Large intestine (tissue), 3 donors: ENCODE measurements at regions not wholly inside any gene's neighbourhood (a gene's known extent, or its start where the extent isn't known, plus 50 kb on each side); places are given as distances from the start of the nearest gene placed in this dataset.

Experiments
- DNase-seq, 2 donors: peaks; one replicate each; pipeline versions ENCODE4 v3.0.0 to v3.0.0-alpha.2; 2013
- H3K27ac ChIP-seq: one replicate; pipeline ENCODE4 v1.5.1; 2013; ENCODE audit warnings: low read length
- H3K27me3 ChIP-seq: 2 replicates; pipeline ENCODE4 v1.6.1; 2013; ENCODE audit warnings: low read length; ENCODE audit not compliant: control insufficient read depth, insufficient read depth
- H3K36me3 ChIP-seq: 2 replicates; pipeline ENCODE4 v1.6.1; 2013; ENCODE audit warnings: low read length; ENCODE audit not compliant: control insufficient read depth, insufficient read depth
- H3K4me1 ChIP-seq: one replicate; pipeline ENCODE4 v1.6.1; 2013; ENCODE audit warnings: low read length; ENCODE audit not compliant: control insufficient read depth, insufficient read depth
- H3K4me3 ChIP-seq: one replicate; pipeline ENCODE4 v1.5.1; 2013; ENCODE audit warnings: low read length
- H3K9me3 ChIP-seq: one replicate; pipeline ENCODE4 v1.6.1; 2013; ENCODE audit warnings: mild to moderate bottlenecking, low read depth, low read length, moderate library complexity; ENCODE audit not compliant: control insufficient read depth
- WGBS: methylation state at CpG from one replicate; pipeline ENCODE4 v1.1.5; 2013; ENCODE audit warnings: low lambda C conversion rate; ENCODE audit not compliant: insufficient coverage; 5-methylcytosine and 5-hydroxymethylcytosine counted together

DNA sequence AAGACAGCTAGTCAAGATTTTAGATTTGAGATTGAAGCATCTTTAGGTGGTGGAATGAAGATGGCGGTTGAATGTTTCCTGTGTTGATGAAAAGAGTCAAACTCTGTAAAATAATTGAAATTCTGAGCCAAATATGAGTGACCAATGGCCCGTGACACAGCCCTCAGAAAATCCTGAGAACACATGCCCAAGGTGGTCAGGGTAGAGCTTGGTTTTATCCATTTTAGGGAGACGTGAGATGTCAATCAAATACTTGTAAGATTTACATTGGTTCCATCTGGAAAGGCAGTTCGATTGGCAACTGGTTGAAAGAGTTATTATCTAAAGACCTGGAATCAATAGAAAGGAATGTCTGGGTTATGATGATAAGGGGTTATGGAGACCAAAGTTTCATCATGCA lies 198.0 kb upstream of the AGAP1 start:
- 80% methylated on average over 2 of the region's 4 CpGs for WGBS

DNA sequence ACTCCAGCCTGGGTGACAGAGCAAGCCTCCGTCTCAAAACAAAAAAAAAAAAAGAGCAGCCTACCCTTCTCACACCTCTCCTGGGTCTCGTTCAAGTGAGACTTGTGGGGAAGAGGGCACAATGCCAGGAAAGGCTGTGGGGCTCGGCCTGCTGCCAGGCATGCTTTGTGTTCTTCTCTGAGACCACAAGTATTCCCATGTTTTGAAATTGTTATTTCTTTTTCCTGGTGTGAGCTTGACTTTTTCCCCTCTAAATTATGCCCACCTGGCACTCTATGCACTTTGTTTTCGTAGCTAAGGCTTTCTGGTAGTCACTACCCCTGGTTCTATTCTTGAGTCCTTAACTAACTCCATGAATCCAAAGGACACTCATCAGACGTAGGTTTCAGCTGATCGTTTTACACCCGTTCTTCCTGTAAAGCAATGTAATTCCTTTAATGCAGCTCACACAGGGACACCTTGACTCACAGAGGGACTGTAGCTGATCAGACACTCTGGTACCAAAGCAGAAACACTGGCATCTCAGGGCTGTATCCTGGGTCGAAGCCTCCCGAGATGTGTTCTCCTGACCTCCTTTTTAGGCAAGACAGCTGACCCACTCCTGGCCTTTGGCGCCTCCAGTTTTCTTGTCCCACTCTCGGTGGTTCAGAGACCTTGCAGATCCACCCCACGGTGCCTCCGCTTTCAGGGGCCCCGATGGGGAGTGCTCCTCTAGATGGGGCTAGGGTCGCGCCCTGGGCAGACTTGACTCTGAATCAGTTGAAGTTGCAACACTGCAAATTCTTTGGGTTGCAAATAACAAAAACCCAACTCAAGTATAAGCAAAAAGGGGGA lies 193.3 kb upstream of the AGAP1 start:
- no peaks in the 10 kb centered on the region for H3K36me3 ChIP-seq
- no peaks in the 10 kb centered on the region for H3K4me1 ChIP-seq
- no peak overlapping the region for H3K27ac ChIP-seq
- no peak overlapping the region for H3K4me3 ChIP-seq
- H3K9me3 ChIP-seq = no peaks in the 10 kb centered on the region
- peaks cover 4% of the 10 kb centered on the region for H3K27me3 ChIP-seq
- DNase-seq = no peak
- WGBS = no CpG with 5 or more reads among the region's 16 CpGs

More for the DNA sequence above, 198.0 kb upstream of the AGAP1 start:
- no peak for DNase-seq
- no peaks in the 10 kb centered on the region for H3K9me3 ChIP-seq
- no peak overlapping the region for H3K4me3 ChIP-seq
- no peaks in the 10 kb centered on the region for H3K36me3 ChIP-seq
- H3K4me1 ChIP-seq = no peaks in the 10 kb centered on the region
- H3K27me3 ChIP-seq = no peaks in the 10 kb centered on the region
- H3K27ac ChIP-seq = no peak overlapping the region

DNA sequence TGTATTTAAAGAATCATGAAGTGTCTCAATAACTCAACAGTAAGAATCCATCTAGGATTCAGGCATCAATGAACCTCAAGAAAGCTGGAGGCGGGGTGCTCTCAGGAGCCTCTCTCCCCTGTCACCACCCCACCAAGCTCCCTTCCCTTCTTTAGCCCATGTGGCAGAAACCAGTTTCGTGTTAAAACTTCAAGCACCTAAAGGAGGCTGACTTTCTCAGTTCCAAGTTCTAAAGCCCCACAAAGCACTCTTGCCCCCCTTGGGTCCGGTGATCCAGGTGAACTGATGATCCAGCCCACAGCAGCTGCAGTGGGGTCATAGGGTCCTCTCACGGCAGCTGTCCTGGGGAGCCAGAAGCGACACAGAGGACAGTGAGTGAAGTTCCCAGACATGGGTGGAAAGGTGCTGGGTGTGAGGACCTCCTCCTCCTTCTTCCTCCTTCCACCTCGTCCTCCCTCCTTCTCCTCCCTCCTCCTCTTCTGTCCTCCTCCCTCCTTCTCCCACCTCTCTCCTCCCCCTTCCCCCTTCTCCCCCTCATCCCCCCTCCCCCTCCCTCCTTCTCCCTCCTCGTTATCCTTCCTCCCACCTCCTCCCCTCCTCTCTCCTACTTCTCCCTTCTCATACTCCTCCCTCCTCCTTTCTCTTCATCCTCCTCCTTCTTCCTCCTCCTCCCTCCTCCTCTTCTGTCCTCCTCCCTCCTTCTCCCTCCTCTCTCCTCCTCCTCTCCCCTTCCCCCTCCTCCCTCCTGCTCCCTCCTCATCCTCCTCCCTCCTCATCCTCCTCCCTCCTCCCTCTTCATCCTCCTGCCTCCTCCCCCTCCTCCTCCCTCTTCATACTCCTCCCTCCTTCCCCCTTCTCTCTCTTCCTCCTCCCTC lies 192.4 kb upstream of the AGAP1 start:
- Histone ChIP-seq H3K4me1 (no peaks in the 10 kb centered on the region), H3K36me3 (no peaks in the 10 kb centered on the region), H3K27me3 (peaks cover 4% of the 10 kb centered on the region), H3K27ac (no peak overlapping the region), H3K9me3 (no peaks in the 10 kb centered on the region), H3K4me3 (no peak overlapping the region)
- no CpG with 5 or more reads among the region's 7 CpGs for WGBS
- DNase-seq = no peak

DNA sequence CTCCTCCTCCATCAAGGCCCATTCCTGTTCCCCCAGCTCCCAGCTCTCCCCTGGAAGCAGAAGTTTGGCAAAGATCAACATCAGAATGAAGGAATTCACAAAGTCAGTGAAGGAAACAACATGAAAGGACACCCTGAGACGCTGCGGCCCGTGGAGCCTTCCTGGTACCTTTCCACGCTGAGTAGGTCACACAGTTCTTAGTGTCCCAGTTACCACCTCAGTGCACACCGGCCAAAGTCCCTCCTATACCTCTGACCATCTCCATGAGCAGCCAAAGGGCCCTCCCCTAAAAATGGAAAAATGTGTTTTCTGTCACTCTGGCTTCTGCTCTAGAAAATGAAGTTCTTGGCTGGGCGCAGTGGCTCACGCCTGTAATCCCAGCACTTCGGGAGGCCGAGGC lies 191.6 kb upstream of the AGAP1 start:
- H3K27me3 ChIP-seq = peaks cover 4% of the 10 kb centered on the region
- whole genome bisulfite sequencing = no CpG with 5 or more reads among the region's 9 CpGs
- H3K4me3 ChIP-seq = no peak overlapping the region
- DNase-seq = no peak
- no peak overlapping the region for H3K27ac ChIP-seq
- H3K9me3 ChIP-seq = no peaks in the 10 kb centered on the region
- no peaks in the 10 kb centered on the region for H3K4me1 ChIP-seq
- no peaks in the 10 kb centered on the region for H3K36me3 ChIP-seq

DNA sequence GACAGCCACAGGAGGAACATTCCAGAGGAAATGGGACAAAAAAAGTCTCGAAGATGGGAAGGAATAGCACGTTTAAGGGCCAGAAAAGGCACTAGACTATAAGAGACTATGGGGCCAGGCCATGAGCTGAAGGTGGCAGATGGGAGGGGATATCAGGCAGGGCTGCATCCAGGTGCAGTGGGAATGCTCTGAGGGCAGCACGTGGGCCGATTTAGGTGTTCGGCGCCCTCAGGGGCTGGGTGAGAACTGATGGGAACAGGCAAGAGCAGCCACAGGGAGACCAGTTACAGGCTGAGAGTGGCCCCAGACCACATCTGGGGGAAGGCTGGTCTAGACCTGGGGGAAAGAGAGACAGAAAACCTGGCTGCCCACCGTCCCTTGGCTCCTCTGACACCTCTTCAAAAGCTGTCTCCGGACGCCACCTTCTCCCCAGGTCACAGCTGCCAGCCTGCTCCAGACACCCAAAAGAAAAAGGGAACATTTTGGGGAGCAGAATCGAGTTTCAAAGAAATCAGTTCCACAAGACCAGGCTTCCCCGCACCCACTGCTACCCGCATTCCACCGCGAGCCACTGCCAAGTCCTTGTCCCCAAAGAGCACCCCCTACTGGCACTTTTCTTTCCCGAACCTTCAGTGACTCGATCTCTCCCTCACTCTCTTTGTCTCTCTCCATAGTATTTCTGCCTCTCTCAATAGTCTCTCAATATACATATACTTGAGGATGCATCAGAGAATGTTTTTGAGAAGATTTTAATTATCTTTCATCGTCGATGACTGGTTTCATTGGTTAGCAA lies 190.1 kb upstream of the AGAP1 start:
- no peak overlapping the region for H3K27ac ChIP-seq
- no peak overlapping the region for H3K4me3 ChIP-seq
- H3K4me1 ChIP-seq = no peaks in the 10 kb centered on the region
- peaks cover 4% of the 10 kb centered on the region for H3K27me3 ChIP-seq
- H3K9me3 ChIP-seq = no peaks in the 10 kb centered on the region
- no peaks in the 10 kb centered on the region for H3K36me3 ChIP-seq
- DNase-seq = no peak
- 100% methylated on average over 2 of the region's 18 CpGs for WGBS

DNA sequence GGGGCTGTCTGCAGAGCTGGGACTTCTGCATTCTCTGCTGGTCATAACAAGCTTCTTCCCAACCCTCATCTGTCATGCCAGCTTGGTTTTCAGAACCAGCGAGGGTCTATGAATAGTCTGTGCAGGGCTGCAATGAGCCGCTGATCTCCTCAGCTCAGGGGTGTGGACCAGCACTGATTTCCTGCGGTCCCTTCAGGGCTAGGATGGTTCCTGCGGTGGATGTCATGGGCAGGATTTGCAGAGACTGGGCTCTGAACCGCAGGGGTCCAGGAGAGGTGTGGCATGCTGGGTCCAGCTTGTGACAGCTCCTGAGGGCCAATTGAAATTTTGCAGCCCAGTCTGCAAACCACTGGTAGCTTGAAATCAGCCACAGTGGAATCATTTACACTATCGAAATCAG lies 188.2 kb upstream of the AGAP1 start:
- Histone ChIP-seq H3K4me3 (no peak overlapping the region), H3K27ac (no peak overlapping the region), H3K27me3 (peaks cover 4% of the 10 kb centered on the region), H3K9me3 (no peaks in the 10 kb centered on the region), H3K4me1 (no peaks in the 10 kb centered on the region), H3K36me3 (no peaks in the 10 kb centered on the region)
- DNase-seq = no peak
- 100% methylated on average over 1 of the region's 6 CpGs for WGBS

DNA sequence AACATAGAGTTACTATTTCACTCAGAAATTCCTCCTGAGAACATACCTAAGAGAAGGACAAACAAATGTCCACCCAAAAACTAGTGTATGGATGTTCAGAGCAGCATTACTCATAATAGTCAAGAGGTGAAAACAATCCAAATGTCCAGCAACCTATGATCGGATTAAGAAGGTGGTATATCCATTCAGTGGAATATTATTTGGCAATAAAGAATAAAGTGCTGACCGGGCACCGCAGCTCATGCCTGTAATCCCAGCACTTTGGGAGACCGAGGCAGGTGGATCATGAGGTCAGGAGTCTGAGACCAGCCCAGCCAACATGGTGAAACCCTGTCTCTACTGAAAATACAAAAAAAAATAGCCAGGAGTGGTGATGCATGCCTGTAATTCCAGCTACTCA lies 182.8 kb upstream of the AGAP1 start:
- no peak for DNase-seq
- Histone ChIP-seq H3K27ac (no peak overlapping the region), H3K9me3 (no peaks in the 10 kb centered on the region), H3K4me3 (no peak overlapping the region), H3K36me3 (no peaks in the 10 kb centered on the region), H3K27me3 (no peaks in the 10 kb centered on the region), H3K4me1 (no peaks in the 10 kb centered on the region)
- WGBS = no CpG with 5 or more reads among the region's 4 CpGs

DNA sequence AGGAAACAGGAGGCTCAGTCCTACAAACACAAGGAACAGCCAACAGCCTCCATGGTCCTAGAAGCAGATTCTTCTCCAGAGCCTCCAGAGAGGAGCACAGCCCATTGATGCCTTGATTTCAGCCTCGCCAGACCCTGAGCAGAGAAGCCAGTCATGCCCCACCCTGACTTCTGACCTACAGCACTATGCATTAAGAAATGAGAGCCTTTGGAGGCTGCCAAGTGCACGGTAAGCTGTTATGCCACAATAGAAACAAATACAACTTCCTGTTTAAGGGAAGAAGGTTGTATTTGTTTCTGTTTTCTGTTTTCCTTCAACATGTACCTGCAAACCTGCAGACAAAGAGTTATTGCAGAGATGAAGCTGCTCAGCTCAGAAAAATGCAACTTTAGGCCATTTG lies 181.3 kb upstream of the AGAP1 start:
- no CpG with 5 or more reads among the region's 2 CpGs for WGBS
- no peak overlapping the region for H3K27ac ChIP-seq
- H3K9me3 ChIP-seq = no peaks in the 10 kb centered on the region
- H3K27me3 ChIP-seq = no peaks in the 10 kb centered on the region
- DNase-seq = no peak
- no peaks in the 10 kb centered on the region for H3K36me3 ChIP-seq
- no peak overlapping the region for H3K4me3 ChIP-seq
- H3K4me1 ChIP-seq = no peaks in the 10 kb centered on the region

DNA sequence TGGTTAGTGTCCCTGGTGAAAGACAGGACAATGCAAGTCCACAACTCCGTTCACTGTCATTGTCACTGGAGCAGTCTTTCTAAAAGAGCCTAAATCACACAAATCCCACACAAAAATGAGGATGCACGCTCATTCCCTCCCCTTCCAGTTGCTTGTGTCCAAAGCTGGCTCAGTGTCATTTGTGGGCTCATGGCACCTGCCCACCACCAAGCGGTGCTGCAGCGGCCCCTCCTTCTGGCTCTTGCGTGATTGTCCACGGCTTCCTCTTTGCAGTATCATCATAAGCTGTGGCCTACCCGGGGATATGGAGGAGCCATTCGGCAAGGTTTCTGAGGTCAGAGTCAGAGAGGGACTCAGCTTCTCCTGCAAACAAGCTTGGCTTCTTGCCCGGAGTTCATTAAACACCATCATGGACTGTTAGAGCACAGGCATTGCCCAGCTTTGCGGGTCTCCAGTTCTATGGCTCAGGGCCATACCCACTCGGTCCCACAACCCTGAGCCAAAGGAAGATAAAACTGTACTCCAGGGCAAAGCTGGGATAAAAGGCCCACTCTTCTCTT lies 179.4 kb upstream of the AGAP1 start:
- Histone ChIP-seq H3K4me3 (no peak overlapping the region), H3K9me3 (no peaks in the 10 kb centered on the region), H3K4me1 (no peaks in the 10 kb centered on the region), H3K27me3 (no peaks in the 10 kb centered on the region), H3K27ac (no peak overlapping the region), H3K36me3 (no peaks in the 10 kb centered on the region)
- DNase-seq = no peak
- no CpG with 5 or more reads among the region's 11 CpGs for WGBS

DNA sequence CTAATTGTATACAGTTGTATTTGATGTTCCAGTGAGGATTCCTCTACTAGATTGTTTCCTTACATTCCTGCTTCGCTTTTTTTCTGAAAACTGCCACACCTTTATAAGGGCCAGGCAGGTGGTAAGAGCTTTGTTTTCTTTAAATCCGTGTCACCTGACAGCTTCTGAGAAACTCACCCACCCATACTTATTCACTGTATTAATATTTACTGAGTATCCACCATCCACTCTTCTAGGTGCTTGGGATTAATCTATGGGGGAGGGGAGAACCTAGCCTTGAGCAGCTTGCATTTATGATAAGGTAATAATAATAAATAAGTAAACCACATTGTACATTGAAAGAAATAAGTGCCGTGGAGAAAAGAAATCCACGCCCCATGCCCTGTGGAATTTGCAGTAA lies 174.7 kb upstream of the AGAP1 start:
- H3K27ac ChIP-seq = no peak overlapping the region
- 40% methylated on average over 1 of the region's 4 CpGs for WGBS
- DNase-seq = peak in 1 of 2 donors; percentile 20
- no peaks in the 10 kb centered on the region for H3K4me1 ChIP-seq
- no peak overlapping the region for H3K4me3 ChIP-seq
- H3K9me3 ChIP-seq = no peaks in the 10 kb centered on the region
- no peaks in the 10 kb centered on the region for H3K36me3 ChIP-seq
- peaks cover 6% of the 10 kb centered on the region for H3K27me3 ChIP-seq
